ENCODE measurements at regions not wholly inside any gene's neighbourhood (a gene's known extent, or its start where the extent isn't known, plus 50 kb on each side); places are given as distances from the start of the nearest gene placed in this dataset.

GRCh38 chr5:117488976-117489500, 914.4 kb upstream of the SEMA6A start:
- DNase-seq (ENCODE audit: low spot score), result no peak

- no peak for DNase-seq (ENCODE audit: low spot score)
Observed at GRCh38 chr5:117487556-117487955, 912.9 kb upstream of the SEMA6A start.

- no peak for DNase-seq (ENCODE audit: low spot score)
Observed at GRCh38 chr5:117486879-117487391, 912.3 kb upstream of the SEMA6A start.

GRCh38 chr5:117486261-117486660, 911.6 kb upstream of the SEMA6A start:
- DNase-seq (ENCODE audit: low spot score), result no peak

- no peak for DNase-seq (ENCODE audit: low spot score)
Observed at GRCh38 chr5:117475919-117476318, 901.3 kb upstream of the SEMA6A start.

GRCh38 chr5:117473165-117473564, 898.5 kb upstream of the SEMA6A start:
- no peak for DNase-seq (ENCODE audit: low spot score)

GRCh38 chr5:117463881-117464570, 889.4 kb upstream of the SEMA6A start:
- no peak for DNase-seq (ENCODE audit: low spot score)

GRCh38 chr5:117461966-117462365, 887.3 kb upstream of the SEMA6A start:
- no peak for DNase-seq (ENCODE audit: low spot score)

- DNase-seq (ENCODE audit: low spot score), result no peak
Observed at GRCh38 chr5:117461403-117461802, 886.8 kb upstream of the SEMA6A start.

- DNase-seq (ENCODE audit: low spot score), result no peak
Observed at GRCh38 chr5:117457656-117458055, 883.0 kb upstream of the SEMA6A start.

- DNase-seq (ENCODE audit: low spot score), result no peak
Observed at GRCh38 chr5:117456866-117457470, 882.3 kb upstream of the SEMA6A start.

GRCh38 chr5:117455236-117456233, 880.9 kb upstream of the SEMA6A start:
- DNase-seq (ENCODE audit: low spot score), result peak; percentile 62

- peak; percentile 37 for DNase-seq (ENCODE audit: low spot score)
Observed at GRCh38 chr5:117454716-117455212, 880.1 kb upstream of the SEMA6A start.

- no peak for DNase-seq (ENCODE audit: low spot score)
Observed at GRCh38 chr5:117436846-117437245, 862.2 kb upstream of the SEMA6A start.

GRCh38 chr5:117435203-117435602, 860.6 kb upstream of the SEMA6A start:
- no peak for DNase-seq (ENCODE audit: low spot score)

- no peak for DNase-seq (ENCODE audit: low spot score)
Observed at GRCh38 chr5:117434254-117434653, 859.6 kb upstream of the SEMA6A start.

- no peak for DNase-seq (ENCODE audit: low spot score)
Observed at GRCh38 chr5:117433818-117434217, 859.2 kb upstream of the SEMA6A start.

GRCh38 chr5:117431091-117431490, 856.5 kb upstream of the SEMA6A start:
- no peak for DNase-seq (ENCODE audit: low spot score)

GRCh38 chr5:117425163-117425562, 850.5 kb upstream of the SEMA6A start:
- no peak for DNase-seq (ENCODE audit: low spot score)

GRCh38 chr5:117424559-117424958, 849.9 kb upstream of the SEMA6A start:
- DNase-seq (ENCODE audit: low spot score), result no peak

GRCh38 chr5:117417501-117417900, 842.9 kb upstream of the SEMA6A start:
- no peak for DNase-seq (ENCODE audit: low spot score)

- DNase-seq (ENCODE audit: low spot score), result no peak
Observed at GRCh38 chr5:117414926-117415325, 840.3 kb upstream of the SEMA6A start.
